Neural progenitor cell (in vitro differentiated cells): ENCODE measurements at regions not wholly inside any gene's neighbourhood (a gene's known extent, or its start where the extent isn't known, plus 50 kb on each side); places are given as distances from the start of the nearest gene placed in this dataset.

Experiments used
- EZH2 ChIP-seq: fragments of 200-600 bp; sonication (generic); IDR thresholded peaks from 2 replicates; pipeline ENCODE4 v1.6.1; 2017; ENCODE audit warnings: antibody characterized with exemption, mild to moderate bottlenecking, moderate library complexity
- EZH2phosphoT487 ChIP-seq: fragments of 200-600 bp; sonication (generic); IDR thresholded peaks from 2 replicates; pipeline ENCODE4 v1.6.1; 2017; ENCODE audit warnings: antibody characterized with exemption
- TF ChIP-seq, protein P1 (sequence below): fragments of 200-600 bp; sonication (generic); IDR thresholded peaks from 2 replicates; pipeline ENCODE4 v1.5.1; 2017; ENCODE audit warnings: antibody characterized with exemption, mild to moderate bottlenecking

GRCh38 chr4:129852434-129852833, 756.5 kb downstream of the C4orf33 start:
- TF ChIP-seq, protein P1, sequence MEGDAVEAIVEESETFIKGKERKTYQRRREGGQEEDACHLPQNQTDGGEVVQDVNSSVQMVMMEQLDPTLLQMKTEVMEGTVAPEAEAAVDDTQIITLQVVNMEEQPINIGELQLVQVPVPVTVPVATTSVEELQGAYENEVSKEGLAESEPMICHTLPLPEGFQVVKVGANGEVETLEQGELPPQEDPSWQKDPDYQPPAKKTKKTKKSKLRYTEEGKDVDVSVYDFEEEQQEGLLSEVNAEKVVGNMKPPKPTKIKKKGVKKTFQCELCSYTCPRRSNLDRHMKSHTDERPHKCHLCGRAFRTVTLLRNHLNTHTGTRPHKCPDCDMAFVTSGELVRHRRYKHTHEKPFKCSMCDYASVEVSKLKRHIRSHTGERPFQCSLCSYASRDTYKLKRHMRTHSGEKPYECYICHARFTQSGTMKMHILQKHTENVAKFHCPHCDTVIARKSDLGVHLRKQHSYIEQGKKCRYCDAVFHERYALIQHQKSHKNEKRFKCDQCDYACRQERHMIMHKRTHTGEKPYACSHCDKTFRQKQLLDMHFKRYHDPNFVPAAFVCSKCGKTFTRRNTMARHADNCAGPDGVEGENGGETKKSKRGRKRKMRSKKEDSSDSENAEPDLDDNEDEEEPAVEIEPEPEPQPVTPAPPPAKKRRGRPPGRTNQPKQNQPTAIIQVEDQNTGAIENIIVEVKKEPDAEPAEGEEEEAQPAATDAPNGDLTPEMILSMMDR: no peak
- no peak for TF ChIP-seq EZH2phosphoT487
- TF ChIP-seq EZH2: no peak
